Ovary (tissue), 7 donors: ENCODE measurements at regions not wholly inside any gene's neighbourhood (a gene's known extent, or its start where the extent isn't known, plus 50 kb on each side); places are given as distances from the start of the nearest gene placed in this dataset.

Experiments
- DNase-seq, 5 donors: peaks; one replicate each; pipeline ENCODE4 v3.0.0-alpha.2; 2019 to 2020
- H3K27ac ChIP-seq, 2 donors: fragments of 200-600 bp; one replicate each; pipeline versions ENCODE4 v1.5.1 to v1.8.0; 2019 to 2022
- H3K27me3 ChIP-seq: fragments of 200-600 bp; one replicate; pipeline ENCODE4 v1.8.0; 2022
- H3K36me3 ChIP-seq: fragments of 200-600 bp; sonication (generic); one replicate; pipeline ENCODE4 v1.5.1; 2019
- H3K4me1 ChIP-seq: one replicate; pipeline ENCODE4 v1.8.1; 2013; ENCODE audit warnings: mild to moderate bottlenecking, moderate library complexity; ENCODE audit not compliant: insufficient read depth
- H3K4me3 ChIP-seq: fragments of 200-600 bp; sonication (generic); one replicate; pipeline ENCODE4 v1.5.1; 2017
- H3K9me3 ChIP-seq, 2 donors: fragments of 200-600 bp in 1 of 2; sonication (generic) in 1 of 2; one replicate each; pipeline versions ENCODE4 v1.5.1 to v1.8.1; 2013 to 2019; ENCODE audit warnings: mild to moderate bottlenecking in 1 of 2, moderate library complexity in 1 of 2
- EP300 ChIP-seq: sonication (generic); formaldehyde crosslinking; IDR thresholded peaks from one replicate; pipeline ENCODE4 v1.6.1; 2017; ENCODE audit warnings: antibody characterized with exemption
- POLR2A ChIP-seq: fragments of 450-650 bp; IDR thresholded peaks from one replicate; pipeline ENCODE4 v1.6.1; 2017; ENCODE audit warnings: antibody characterized with exemption, mild to moderate bottlenecking, moderate library complexity
- whole genome bisulfite sequencing, 3 donors: extraction: QIAGEN DNeasy Blood & Tissue Kit in 1 of 3; methylation state at CpG; one replicate each; pipeline versions ENCODE4 v1.1.5 to v1.1.7; 2013 to 2017; 5-methylcytosine and 5-hydroxymethylcytosine counted together
- intact Hi-C, 4 donors: fragments of 100-400 bp; cut with DNase I; formaldehyde crosslinking; loops; one replicate each; pipeline versions ENCODE4 v1.11.0 to v1.15.1; 2022 to 2023
- TF ChIP-seq, protein P1 (sequence below), 3 donors: fragments of 450-650 bp in 2 of 3; fragments of 200-600 bp in 1 of 3; IDR thresholded peaks; one replicate each; pipeline versions ENCODE4 v1.5.1 to v1.8.0; 2016 to 2022; ENCODE audit warnings: antibody characterized with exemption in 3 of 3, mild to moderate bottlenecking in 1 of 3
- donor health status: DM: no; HTN: no; CAD: no; lungs with moderate emphysema.
- donor health status: DM: no; HTN: no; CAD: no.
- donor health status: Bipolar disorder and iron deficiency.
- donor health status: DM: no; HTN: no; CAD: no.
- donor health status: DM: yes; HTN: yes; CAD: no.

GRCh38 chr20:7723284-7723683 lies 217.0 kb downstream of the HAO1 start:
- intact Hi-C loops: no loop called here
- H3K27ac ChIP-seq: no peak overlapping the region
- TF ChIP-seq EP300: no peak
- no peaks in the 10 kb centered on the region for H3K36me3 ChIP-seq
- no peaks in the 10 kb centered on the region for H3K27me3 ChIP-seq
- WGBS, 3 donors: 43 to 67% (median 47%) methylated on average over 1 of the region's 1 CpG
- H3K4me3 ChIP-seq: no peak overlapping the region
- no peaks in the 10 kb centered on the region for H3K4me1 ChIP-seq
- no peak for DNase-seq
- no peaks in the 10 kb centered on the region for H3K9me3 ChIP-seq

GRCh38 chr20:7728338-7728737 lies 211.9 kb downstream of the HAO1 start:
- Histone ChIP-seq H3K4me1 (no peaks in the 10 kb centered on the region), H3K36me3 (no peaks in the 10 kb centered on the region), H3K27me3 (no peaks in the 10 kb centered on the region), H3K27ac (no peak overlapping the region), H3K9me3 (no peaks in the 10 kb centered on the region), H3K4me3 (no peak overlapping the region)
- TF ChIP-seq POLR2A: no peak
- no peak for TF ChIP-seq EP300
- TF ChIP-seq, protein P1, sequence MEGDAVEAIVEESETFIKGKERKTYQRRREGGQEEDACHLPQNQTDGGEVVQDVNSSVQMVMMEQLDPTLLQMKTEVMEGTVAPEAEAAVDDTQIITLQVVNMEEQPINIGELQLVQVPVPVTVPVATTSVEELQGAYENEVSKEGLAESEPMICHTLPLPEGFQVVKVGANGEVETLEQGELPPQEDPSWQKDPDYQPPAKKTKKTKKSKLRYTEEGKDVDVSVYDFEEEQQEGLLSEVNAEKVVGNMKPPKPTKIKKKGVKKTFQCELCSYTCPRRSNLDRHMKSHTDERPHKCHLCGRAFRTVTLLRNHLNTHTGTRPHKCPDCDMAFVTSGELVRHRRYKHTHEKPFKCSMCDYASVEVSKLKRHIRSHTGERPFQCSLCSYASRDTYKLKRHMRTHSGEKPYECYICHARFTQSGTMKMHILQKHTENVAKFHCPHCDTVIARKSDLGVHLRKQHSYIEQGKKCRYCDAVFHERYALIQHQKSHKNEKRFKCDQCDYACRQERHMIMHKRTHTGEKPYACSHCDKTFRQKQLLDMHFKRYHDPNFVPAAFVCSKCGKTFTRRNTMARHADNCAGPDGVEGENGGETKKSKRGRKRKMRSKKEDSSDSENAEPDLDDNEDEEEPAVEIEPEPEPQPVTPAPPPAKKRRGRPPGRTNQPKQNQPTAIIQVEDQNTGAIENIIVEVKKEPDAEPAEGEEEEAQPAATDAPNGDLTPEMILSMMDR (IDR thresholded peaks at IDR 0.05): no peak
- no peak for DNase-seq
- intact Hi-C loops: no loop called here

- 93 to 100% (median 93%) methylated on average over 1 of the region's 1 CpG for whole genome bisulfite sequencing, 3 donors
- intact Hi-C loops: no loop called here
- no peaks in the 10 kb centered on the region for H3K27me3 ChIP-seq
- H3K4me3 ChIP-seq: no peak overlapping the region
- H3K27ac ChIP-seq: no peak overlapping the region
- no peaks in the 10 kb centered on the region for H3K4me1 ChIP-seq
- H3K9me3 ChIP-seq: no peaks in the 10 kb centered on the region
- no peak for TF ChIP-seq POLR2A
- TF ChIP-seq, protein P1 (IDR thresholded peaks at IDR 0.05): no peak
- TF ChIP-seq EP300: no peak
- H3K36me3 ChIP-seq: no peaks in the 10 kb centered on the region
- DNase-seq: no peak
Measured at GRCh38 chr20:7734216-7734615, 206.0 kb downstream of the HAO1 start.

DNA sequence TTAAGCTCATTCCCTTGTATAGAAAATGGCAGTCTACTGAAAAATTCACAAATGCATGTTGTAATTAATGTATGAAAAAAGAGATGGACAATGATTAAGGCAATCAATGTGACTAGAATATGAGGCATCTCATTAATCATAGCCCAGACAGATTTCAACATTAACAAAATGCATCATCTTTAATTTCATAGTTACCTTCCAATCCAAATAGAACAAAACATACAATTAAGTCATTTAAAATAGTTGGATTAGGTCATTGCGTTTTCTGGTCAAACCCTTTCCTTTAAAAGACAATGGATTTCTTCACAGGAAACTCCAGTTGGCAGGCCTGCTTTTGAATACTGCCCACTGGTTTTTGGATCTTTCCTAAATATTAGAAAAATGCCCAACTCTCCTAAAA lies 203.9 kb downstream of the HAO1 start:
- H3K27me3 ChIP-seq: no peaks in the 10 kb centered on the region
- H3K27ac ChIP-seq: no peak overlapping the region
- TF ChIP-seq EP300 (no peak), POLR2A (no peak)
- H3K4me3 ChIP-seq: no peak overlapping the region
- intact Hi-C loops: no loop called here
- H3K9me3 ChIP-seq: no peaks in the 10 kb centered on the region
- 70 to 80% (median 71%) methylated on average over 1 of the region's 1 CpG for WGBS, 3 donors
- H3K36me3 ChIP-seq: no peaks in the 10 kb centered on the region
- no peak for DNase-seq
- no peaks in the 10 kb centered on the region for H3K4me1 ChIP-seq

- H3K4me1 ChIP-seq: no peaks in the 10 kb centered on the region
- H3K9me3 ChIP-seq: no peaks in the 10 kb centered on the region
- DNase-seq: no peak
- intact Hi-C loops: no loop called here
- H3K36me3 ChIP-seq: no peaks in the 10 kb centered on the region
- no peaks in the 10 kb centered on the region for H3K27me3 ChIP-seq
- TF ChIP-seq, protein P1 (IDR thresholded peaks at IDR 0.05): no peak
- no peak for TF ChIP-seq EP300
- WGBS, 3 donors: 78 to 88% (median 83%) methylated on average over 2 of the region's 2 CpGs
- H3K4me3 ChIP-seq: no peak overlapping the region
- H3K27ac ChIP-seq: no peak overlapping the region
Measured at GRCh38 chr20:7741866-7742265, 198.4 kb downstream of the HAO1 start.

DNA sequence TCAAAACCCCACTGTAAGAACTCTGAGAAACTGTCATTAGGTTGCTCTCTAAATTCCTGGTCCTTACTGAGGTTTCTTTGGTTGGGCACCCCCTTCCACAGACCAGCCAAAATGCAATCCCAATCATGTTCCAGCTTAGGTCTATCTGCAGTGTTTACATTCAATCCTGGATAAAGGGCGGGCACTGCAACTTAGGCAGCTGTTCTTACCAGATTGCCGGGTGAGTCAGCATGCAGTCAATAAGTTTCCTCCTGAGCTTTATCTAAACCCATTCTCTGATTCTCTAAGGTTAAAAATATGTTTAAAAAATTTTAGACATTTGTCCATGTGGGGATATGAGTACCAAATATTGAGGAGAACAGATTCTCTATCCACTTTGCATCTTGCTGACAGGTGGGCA lies 197.8 kb downstream of the HAO1 start:
- Histone ChIP-seq H3K36me3 (no peaks in the 10 kb centered on the region), H3K4me1 (no peaks in the 10 kb centered on the region), H3K4me3 (no peak overlapping the region), H3K27me3 (no peaks in the 10 kb centered on the region), H3K27ac (no peak overlapping the region), H3K9me3 (no peaks in the 10 kb centered on the region)
- TF ChIP-seq EP300 (no peak), POLR2A (no peak)
- TF ChIP-seq, protein P1 (IDR thresholded peaks at IDR 0.05): no peak
- intact Hi-C loops: no loop called here
- WGBS, 3 donors: 61 to 79% (median 62%) methylated on average over 2 of the region's 2 CpGs
- no peak for DNase-seq
